ENCODE measurements at regions not wholly inside any gene's neighbourhood (a gene's known extent, or its start where the extent isn't known, plus 50 kb on each side); places are given as distances from the start of the nearest gene placed in this dataset.

GRCh38 chr1:60573726-60574409 is 500.3 kb upstream of the C1orf87 start:
- TF ChIP-seq ARNTL (CRISPR knock-in tag; IDR thresholded peaks at IDR 0.05; ENCODE audit: borderline replicate concordance, low read depth): no peak
- no peak for TF ChIP-seq ZFP3 (CRISPR knock-in tag; IDR thresholded peaks at IDR 0.05)
- no peak for TF ChIP-seq ZNF8 (CRISPR knock-in tag; IDR thresholded peaks at IDR 0.05)
- no peak for TF ChIP-seq RARB (CRISPR knock-in tag; IDR thresholded peaks at IDR 0.05)
